ENCODE measurements at regions not wholly inside any gene's neighbourhood (a gene's known extent, or its start where the extent isn't known, plus 50 kb on each side); places are given as distances from the start of the nearest gene placed in this dataset.

- Histone ChIP-seq H3K4me1 (no peaks in the 10 kb centered on the region), H3K27me3 (no peaks in the 10 kb centered on the region), H3K36me3 (no peaks in the 10 kb centered on the region), H3K4me3 (no peak overlapping the region), H3K9me3 (peaks cover 0 to 10% of the 10 kb centered on the region in 2 donors), H3K27ac (no peak overlapping the region)
- ATAC-seq (no peak), DNase-seq (peak in 1 of 4 donors; percentile 43)
- intact Hi-C loops (cut with DNase I) = no loop called here
- TF ChIP-seq CTCF (IDR thresholded peaks at IDR 0.05) = no peak
These were observed 383.4 kb upstream of the MEIS2 start for GRCh38 chr15:37483779-37484178.

DNA sequence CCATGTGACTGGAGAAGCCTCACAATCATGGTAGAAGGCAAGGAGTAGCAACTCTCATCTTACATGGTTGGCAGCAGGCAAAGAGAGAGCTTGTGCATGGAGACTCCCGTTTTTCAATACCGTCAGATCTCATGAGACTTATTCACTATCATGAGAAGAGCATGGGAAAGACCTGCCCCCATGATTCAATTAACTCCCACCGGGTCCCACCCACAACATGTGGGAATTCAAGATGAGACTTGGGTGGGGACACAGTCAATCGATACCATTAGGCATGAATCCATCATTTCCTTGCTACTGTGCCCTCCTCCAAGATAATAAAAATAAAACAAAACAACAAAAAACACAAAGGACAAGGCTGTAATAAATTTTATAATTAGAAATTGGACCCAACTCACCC is 384.7 kb upstream of the MEIS2 start:
- ATAC-seq (no peak), DNase-seq (no peak)
- peaks cover 0 to 10% of the 10 kb centered on the region in 2 donors for H3K9me3 ChIP-seq
- no peaks in the 10 kb centered on the region for H3K4me1 ChIP-seq
- H3K4me3 ChIP-seq = no peak overlapping the region
- no peaks in the 10 kb centered on the region for H3K27me3 ChIP-seq
- intact Hi-C loops (cut with DNase I) = no loop called here
- no peaks in the 10 kb centered on the region for H3K36me3 ChIP-seq
- TF ChIP-seq CTCF (IDR thresholded peaks at IDR 0.05) = no peak
- no peak overlapping the region for H3K27ac ChIP-seq

DNA sequence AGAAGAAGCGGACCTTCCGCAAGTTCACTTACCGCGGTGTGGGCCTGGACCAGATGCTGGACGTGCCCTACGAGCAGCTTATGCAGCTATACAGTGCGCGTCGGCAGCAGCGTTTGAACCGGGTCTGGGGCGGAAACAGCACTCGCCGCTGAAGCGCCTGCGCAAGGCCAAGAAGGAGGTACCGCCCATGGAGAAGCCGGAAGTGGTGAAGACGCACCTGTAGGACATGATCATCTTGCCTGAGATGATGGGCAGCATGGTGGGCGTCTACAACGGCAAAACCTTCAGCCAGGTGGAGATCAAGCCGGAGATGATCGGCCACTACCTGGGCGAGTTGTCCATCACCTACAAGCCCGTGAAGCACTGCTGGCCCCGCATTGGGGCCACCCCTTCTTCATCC is 390.4 kb upstream of the MEIS2 start:
- intact Hi-C loops (cut with DNase I) = no loop called here
- ATAC-seq (no peak), DNase-seq (peak in 1 of 4 donors; percentile 60)
- no peak for TF ChIP-seq CTCF (IDR thresholded peaks at IDR 0.05)
- no peaks in the 10 kb centered on the region for H3K36me3 ChIP-seq
- no peak overlapping the region for H3K4me3 ChIP-seq
- no peak overlapping the region for H3K27ac ChIP-seq
- H3K4me1 ChIP-seq = no peaks in the 10 kb centered on the region
- peaks cover 0 to 3% of the 10 kb centered on the region in 2 donors for H3K9me3 ChIP-seq
- no peaks in the 10 kb centered on the region for H3K27me3 ChIP-seq

GRCh38 chr15:37516621-37517020 is 416.3 kb upstream of the MEIS2 start:
- H3K9me3 ChIP-seq = peaks cover 0 to 11% of the 10 kb centered on the region in 2 donors
- ATAC-seq (no peak), DNase-seq (peak in 1 of 4 donors; percentile 1)
- H3K36me3 ChIP-seq = no peaks in the 10 kb centered on the region
- H3K27ac ChIP-seq = no peak overlapping the region
- no peaks in the 10 kb centered on the region for H3K4me1 ChIP-seq
- no peak overlapping the region for H3K4me3 ChIP-seq
- intact Hi-C loops (cut with DNase I) = no loop called here
- TF ChIP-seq CTCF (IDR thresholded peaks at IDR 0.05) = no peak
- no peaks in the 10 kb centered on the region for H3K27me3 ChIP-seq

DNA sequence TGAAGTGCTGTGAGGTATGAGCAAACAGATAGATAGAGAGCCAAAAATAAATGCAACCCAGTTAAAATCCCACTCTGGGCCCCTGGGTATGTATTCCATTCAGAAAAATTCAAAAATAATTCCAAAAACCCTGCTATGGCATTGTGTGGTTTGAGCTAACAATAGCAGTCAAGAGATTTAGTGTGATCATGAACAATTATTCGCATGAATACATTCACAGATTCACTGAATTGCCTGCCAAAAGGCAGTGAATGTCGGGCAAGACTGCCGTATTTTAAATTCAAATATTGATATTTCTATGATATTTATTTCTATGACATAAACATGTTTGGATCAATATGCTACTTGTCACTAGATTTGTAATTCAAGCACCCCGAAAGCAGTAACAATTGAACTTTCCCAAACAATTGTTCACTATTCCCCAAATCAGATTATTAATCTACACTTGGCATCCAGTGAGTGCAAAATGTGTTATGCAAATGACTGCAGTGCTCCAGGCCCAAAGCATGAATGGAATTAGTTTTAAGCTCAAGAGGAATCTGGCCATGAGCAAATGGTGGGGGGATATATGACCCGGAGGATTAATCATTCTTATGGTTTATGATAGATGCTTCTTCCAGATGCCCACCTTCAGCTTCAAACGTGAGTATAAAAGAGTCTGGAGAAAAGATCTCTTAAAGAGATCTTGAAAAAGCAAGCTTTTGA is 417.0 kb upstream of the MEIS2 start:
- Histone ChIP-seq H3K27me3 (no peaks in the 10 kb centered on the region), H3K4me3 (no peak overlapping the region), H3K27ac (no peak overlapping the region), H3K36me3 (no peaks in the 10 kb centered on the region), H3K4me1 (no peaks in the 10 kb centered on the region), H3K9me3 (peaks cover 0 to 7% of the 10 kb centered on the region in 2 donors)
- intact Hi-C loops (cut with DNase I) = no loop called here
- ATAC-seq = no peak
- DNase-seq = no peak
- TF ChIP-seq CTCF (IDR thresholded peaks at IDR 0.05) = no peak

All from left lung (tissue), 4 donors.